ENCODE measurements at regions not wholly inside any gene's neighbourhood (a gene's known extent, or its start where the extent isn't known, plus 50 kb on each side); places are given as distances from the start of the nearest gene placed in this dataset.

DNA sequence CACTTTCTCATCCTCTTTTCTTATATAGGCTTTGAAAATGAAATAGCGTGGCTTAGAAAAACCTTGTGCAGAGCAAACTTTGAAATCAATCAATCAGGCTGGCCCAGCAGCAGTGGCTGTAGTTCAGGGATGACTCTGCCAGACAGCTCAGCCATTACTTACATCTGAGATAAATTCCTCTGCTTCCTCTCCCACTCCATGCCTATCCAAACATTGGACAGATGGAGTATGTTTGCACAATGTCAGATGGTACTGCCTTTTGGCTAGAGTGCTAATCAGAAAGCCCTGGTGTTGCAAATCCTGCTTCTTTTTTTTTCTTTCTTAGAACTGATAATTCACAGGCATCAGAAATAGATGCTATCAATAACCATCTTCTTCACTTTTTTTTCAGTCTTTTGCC is 1065.1 kb downstream of the AGBL1 start:
- TF ChIP-seq ZSCAN22 (CRISPR knock-in tag; IDR thresholded peaks at IDR 0.05) (no peak), ZBTB42 (CRISPR knock-in tag; IDR thresholded peaks at IDR 0.05) (no peak), ZFP41 (CRISPR knock-in tag; IDR thresholded peaks at IDR 0.05; ENCODE audit: borderline replicate concordance) (no peak), NFYB (CRISPR knock-in tag; IDR thresholded peaks at IDR 0.05) (no peak), CHD2 (IDR thresholded peaks at IDR 0.05; ENCODE audit: low read depth, low read length) (no peak), ZNF274 (CRISPR knock-in tag; IDR thresholded peaks at IDR 0.05) (no peak), CEBPB (IDR thresholded peaks at IDR 0.05; ENCODE audit: borderline replicate concordance, low read depth, low read length) (no peak), ZNF782 (CRISPR knock-in tag; IDR thresholded peaks at IDR 0.05; ENCODE audit: borderline replicate concordance) (no peak), ZNF75D (CRISPR knock-in tag; IDR thresholded peaks at IDR 0.05; ENCODE audit: borderline replicate concordance) (no peak)
- TF ChIP-seq, protein P1, sequence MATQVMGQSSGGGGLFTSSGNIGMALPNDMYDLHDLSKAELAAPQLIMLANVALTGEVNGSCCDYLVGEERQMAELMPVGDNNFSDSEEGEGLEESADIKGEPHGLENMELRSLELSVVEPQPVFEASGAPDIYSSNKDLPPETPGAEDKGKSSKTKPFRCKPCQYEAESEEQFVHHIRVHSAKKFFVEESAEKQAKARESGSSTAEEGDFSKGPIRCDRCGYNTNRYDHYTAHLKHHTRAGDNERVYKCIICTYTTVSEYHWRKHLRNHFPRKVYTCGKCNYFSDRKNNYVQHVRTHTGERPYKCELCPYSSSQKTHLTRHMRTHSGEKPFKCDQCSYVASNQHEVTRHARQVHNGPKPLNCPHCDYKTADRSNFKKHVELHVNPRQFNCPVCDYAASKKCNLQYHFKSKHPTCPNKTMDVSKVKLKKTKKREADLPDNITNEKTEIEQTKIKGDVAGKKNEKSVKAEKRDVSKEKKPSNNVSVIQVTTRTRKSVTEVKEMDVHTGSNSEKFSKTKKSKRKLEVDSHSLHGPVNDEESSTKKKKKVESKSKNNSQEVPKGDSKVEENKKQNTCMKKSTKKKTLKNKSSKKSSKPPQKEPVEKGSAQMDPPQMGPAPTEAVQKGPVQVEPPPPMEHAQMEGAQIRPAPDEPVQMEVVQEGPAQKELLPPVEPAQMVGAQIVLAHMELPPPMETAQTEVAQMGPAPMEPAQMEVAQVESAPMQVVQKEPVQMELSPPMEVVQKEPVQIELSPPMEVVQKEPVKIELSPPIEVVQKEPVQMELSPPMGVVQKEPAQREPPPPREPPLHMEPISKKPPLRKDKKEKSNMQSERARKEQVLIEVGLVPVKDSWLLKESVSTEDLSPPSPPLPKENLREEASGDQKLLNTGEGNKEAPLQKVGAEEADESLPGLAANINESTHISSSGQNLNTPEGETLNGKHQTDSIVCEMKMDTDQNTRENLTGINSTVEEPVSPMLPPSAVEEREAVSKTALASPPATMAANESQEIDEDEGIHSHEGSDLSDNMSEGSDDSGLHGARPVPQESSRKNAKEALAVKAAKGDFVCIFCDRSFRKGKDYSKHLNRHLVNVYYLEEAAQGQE (IDR thresholded peaks at IDR 0.05; ENCODE audit: borderline replicate concordance in 1 of 2, low read depth in 1 of 2, low read length in 2 of 2), result no peak

Data from HepG2 (cell line).